A673 (cell line): ENCODE measurements at regions not wholly inside any gene's neighbourhood (a gene's known extent, or its start where the extent isn't known, plus 50 kb on each side); places are given as distances from the start of the nearest gene placed in this dataset.

ENCODE experiments used
- BruUV-seq: library from RNA; stranded (reverse); fragments of 400-500 nt; replicated peaks from 2 replicates; lab custom pipeline; 2021; lab: Mats Ljungman, UMichigan
- CTCF ChIA-PET: fragments of 300-600 bp; sonication (Branson Sonifier 250); formaldehyde crosslinking; loops from one replicate; lab custom pipeline; 2022; ENCODE audit warnings: antibody characterized with exemption; lab: Charles Lee
- POLR2A ChIA-PET: fragments of 300-600 bp; sonication (Branson Sonifier 250); formaldehyde crosslinking; loops from one replicate; lab custom pipeline; 2022; ENCODE audit warnings: antibody characterized with exemption; ENCODE audit not compliant: low non-redundant PET; lab: Charles Lee
- DNase-seq: peaks from one replicate; pipeline ENCODE4 v3.0.0-alpha.2; 2015; ENCODE audit warnings: low spot score
- H3K27ac ChIP-seq: fragments of 200-600 bp; sonication (generic); 2 replicates; pipeline ENCODE4 v1.5.1; 2016; ENCODE audit warnings: mixed run types, low read depth, mild to moderate bottlenecking, mixed read lengths, antibody characterized with exemption, low read length; ENCODE audit not compliant: poor library complexity, severe bottlenecking
- H3K27me3 ChIP-seq: fragments of 200-600 bp; sonication (generic); replicated peaks from 2 replicates; pipeline ENCODE4 v1.6.1; 2017; ENCODE audit warnings: mixed run types, low read depth, mild to moderate bottlenecking, mixed read lengths, antibody characterized with exemption, low read length; ENCODE audit not compliant: insufficient read depth, poor library complexity
- H3K36me3 ChIP-seq: fragments of 200-600 bp; sonication (generic); 2 replicates; pipeline ENCODE4 v1.6.1; 2016; ENCODE audit warnings: mixed run types, mild to moderate bottlenecking, mixed read lengths, antibody characterized with exemption, low read length; ENCODE audit not compliant: insufficient read depth, poor library complexity, severe bottlenecking
- H3K4me1 ChIP-seq: fragments of 200-600 bp; sonication (generic); 2 replicates; pipeline ENCODE4 v1.6.1; 2017; ENCODE audit warnings: mixed run types, mild to moderate bottlenecking, mixed read lengths, antibody characterized with exemption, low read length; ENCODE audit not compliant: insufficient read depth, poor library complexity, severe bottlenecking
- H3K4me3 ChIP-seq: fragments of 200-600 bp; sonication (generic); 2 replicates; pipeline ENCODE4 v1.5.1; 2016; ENCODE audit warnings: low read depth, mixed run types, mild to moderate bottlenecking, mixed read lengths, low read length; ENCODE audit not compliant: poor library complexity, severe bottlenecking
- H3K9me3 ChIP-seq: fragments of 200-600 bp; sonication (generic); 2 replicates; pipeline ENCODE4 v1.6.1; 2016; ENCODE audit warnings: mixed run types, low read depth, mild to moderate bottlenecking, mixed read lengths, antibody characterized with exemption, low read length; ENCODE audit not compliant: poor library complexity, severe bottlenecking
- EZH2 ChIP-seq: fragments of 200-600 bp; sonication (generic); IDR thresholded peaks from 2 replicates; pipeline ENCODE4 v1.6.1; 2017; ENCODE audit warnings: borderline replicate concordance, low read depth, mild to moderate bottlenecking, mixed read lengths, antibody characterized with exemption, low read length; ENCODE audit not compliant: poor library complexity, severe bottlenecking
- intact Hi-C: fragments of 100-400 bp; cut with micrococcal nuclease; formaldehyde crosslinking; loops from one replicate; pipeline ENCODE4 v1.10.0; 2022; ENCODE audit not compliant: unreplicated experiment
- TF ChIP-seq, protein P1 (sequence below): fragments of 300-800, 200-600 bp; sonication (generic); conservative IDR thresholded peaks from 2 replicates; pipeline ENCODE4 v1.5.1; 2017; ENCODE audit warnings: low read depth, mild to moderate bottlenecking, antibody characterized with exemption, low read length, moderate library complexity, mixed read lengths

DNA sequence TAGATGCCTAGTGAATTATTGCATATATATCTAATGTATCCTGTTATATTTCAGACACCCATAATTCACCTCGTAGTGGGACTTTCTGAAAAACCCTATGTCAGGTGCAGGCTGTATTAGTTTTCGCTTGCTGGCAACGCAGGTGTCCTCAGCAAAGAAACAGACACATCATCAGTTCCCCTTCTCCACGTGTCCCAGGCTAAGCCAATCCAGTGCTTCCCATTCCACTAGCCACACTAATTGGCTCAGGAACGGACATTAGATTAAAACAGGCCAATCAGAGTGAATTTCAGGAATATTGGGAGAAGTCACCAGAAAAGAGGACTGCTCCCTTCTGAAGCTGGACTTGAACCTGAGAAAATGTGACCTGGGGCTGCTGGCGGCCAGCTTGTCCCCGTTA lies 151.3 kb downstream of the PTPN11 start:
- H3K4me3 ChIP-seq = no peak overlapping the region
- DNase-seq = no peak
- no peaks in the 10 kb centered on the region for H3K27me3 ChIP-seq
- BruUV-seq = no TSS peak
- H3K27ac ChIP-seq = no peak overlapping the region
- TF ChIP-seq, protein P1, sequence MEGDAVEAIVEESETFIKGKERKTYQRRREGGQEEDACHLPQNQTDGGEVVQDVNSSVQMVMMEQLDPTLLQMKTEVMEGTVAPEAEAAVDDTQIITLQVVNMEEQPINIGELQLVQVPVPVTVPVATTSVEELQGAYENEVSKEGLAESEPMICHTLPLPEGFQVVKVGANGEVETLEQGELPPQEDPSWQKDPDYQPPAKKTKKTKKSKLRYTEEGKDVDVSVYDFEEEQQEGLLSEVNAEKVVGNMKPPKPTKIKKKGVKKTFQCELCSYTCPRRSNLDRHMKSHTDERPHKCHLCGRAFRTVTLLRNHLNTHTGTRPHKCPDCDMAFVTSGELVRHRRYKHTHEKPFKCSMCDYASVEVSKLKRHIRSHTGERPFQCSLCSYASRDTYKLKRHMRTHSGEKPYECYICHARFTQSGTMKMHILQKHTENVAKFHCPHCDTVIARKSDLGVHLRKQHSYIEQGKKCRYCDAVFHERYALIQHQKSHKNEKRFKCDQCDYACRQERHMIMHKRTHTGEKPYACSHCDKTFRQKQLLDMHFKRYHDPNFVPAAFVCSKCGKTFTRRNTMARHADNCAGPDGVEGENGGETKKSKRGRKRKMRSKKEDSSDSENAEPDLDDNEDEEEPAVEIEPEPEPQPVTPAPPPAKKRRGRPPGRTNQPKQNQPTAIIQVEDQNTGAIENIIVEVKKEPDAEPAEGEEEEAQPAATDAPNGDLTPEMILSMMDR = no peak
- TF ChIP-seq EZH2 = no peak
- H3K9me3 ChIP-seq = no peaks in the 10 kb centered on the region
- ChIA-PET CTCF (no interaction called here), POLR2A (no interaction called here)
- H3K4me1 ChIP-seq = no peaks in the 10 kb centered on the region
- intact Hi-C loops = no loop called here
- no peaks in the 10 kb centered on the region for H3K36me3 ChIP-seq

DNA sequence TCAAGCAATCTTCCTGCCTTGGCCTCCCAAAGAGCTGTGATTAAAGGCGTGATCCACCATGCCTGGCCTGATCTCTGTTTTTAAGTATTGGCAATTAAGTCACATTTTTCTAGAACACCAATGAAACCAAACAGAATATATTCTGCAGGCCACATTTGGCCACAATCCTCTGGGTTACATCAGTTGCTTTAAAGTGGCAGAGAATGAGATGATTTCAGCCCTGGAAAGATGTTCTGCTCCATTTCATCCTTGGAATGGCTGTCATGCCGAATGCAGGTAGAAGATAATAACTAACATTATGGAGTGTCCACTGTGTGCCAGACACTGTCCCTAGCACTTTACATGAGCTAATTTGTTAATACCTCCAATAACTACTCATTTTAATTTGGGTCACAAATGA lies 154.4 kb downstream of the PTPN11 start:
- no peaks in the 10 kb centered on the region for H3K9me3 ChIP-seq
- DNase-seq = no peak
- no peak overlapping the region for H3K4me3 ChIP-seq
- no TSS peak for BruUV-seq
- no peaks in the 10 kb centered on the region for H3K36me3 ChIP-seq
- no peaks in the 10 kb centered on the region for H3K27me3 ChIP-seq
- H3K27ac ChIP-seq = no peak overlapping the region
- CTCF ChIA-PET = interaction anchor here (0.7 kb wide), 1 partner anchor 448 kb away, joined by 11 read pairs; no protein-coding TSS in a partner anchor
- TF ChIP-seq, protein P1 = no peak
- TF ChIP-seq EZH2 = no peak
- no peaks in the 10 kb centered on the region for H3K4me1 ChIP-seq
- POLR2A ChIA-PET = no interaction called here
- intact Hi-C loops = no loop called here

DNA sequence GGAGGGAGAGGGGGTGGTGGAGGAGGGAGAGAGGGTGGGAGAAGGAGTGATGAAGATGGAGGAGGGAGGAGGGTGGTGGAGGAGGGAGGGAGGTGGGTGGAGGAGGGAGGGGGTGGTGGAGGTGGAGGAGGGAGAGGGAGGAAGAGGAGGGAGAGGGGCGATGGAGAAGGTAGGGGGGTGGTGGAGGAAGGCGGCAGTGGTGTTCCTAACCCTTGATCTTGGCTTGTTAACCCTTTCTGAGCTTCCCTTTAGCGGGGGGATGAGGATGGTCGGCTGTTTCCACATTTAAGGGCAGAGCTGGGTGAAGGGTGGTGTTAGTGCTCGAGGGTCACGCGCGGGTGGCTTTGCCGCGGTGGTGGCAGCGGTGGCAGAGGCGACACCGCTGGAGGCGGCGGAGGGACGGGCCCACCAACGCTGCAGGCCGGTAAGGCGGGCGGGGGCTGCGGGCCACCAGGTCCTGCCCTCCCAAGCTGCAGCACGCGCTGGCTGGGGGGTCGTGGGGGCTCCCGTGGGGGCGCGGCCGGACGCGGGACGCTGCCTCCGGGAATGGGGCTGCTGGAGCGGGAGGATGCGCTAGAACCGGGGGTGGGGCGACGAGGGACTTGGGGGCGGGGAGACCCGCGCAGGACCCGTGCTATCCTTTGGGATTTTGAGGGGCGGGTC lies 156.3 kb downstream of the PTPN11 start:
- no peaks in the 10 kb centered on the region for H3K9me3 ChIP-seq
- intact Hi-C loops = no loop called here
- no peak overlapping the region for H3K4me3 ChIP-seq
- H3K4me1 ChIP-seq = no peaks in the 10 kb centered on the region
- no peak for DNase-seq
- no peaks in the 10 kb centered on the region for H3K27me3 ChIP-seq
- H3K27ac ChIP-seq = no peak overlapping the region
- no peaks in the 10 kb centered on the region for H3K36me3 ChIP-seq
- TF ChIP-seq EZH2 = no peak
- TF ChIP-seq, protein P1 = no peak
- ChIA-PET POLR2A (no interaction called here), CTCF (interaction anchor here (0.5 kb wide), 1 partner anchor 316 kb away, joined by 3 read pairs; no protein-coding TSS in a partner anchor)
- BruUV-seq = no TSS peak
